Thyroid gland (tissue), 4 donors: ENCODE measurements at regions not wholly inside any gene's neighbourhood (a gene's known extent, or its start where the extent isn't known, plus 50 kb on each side); places are given as distances from the start of the nearest gene placed in this dataset.

Source experiments
- CTCF ChIP-seq, 6 experiments: fragments of 200-600 bp in 3 of 6; fragments of 450-650 bp in 3 of 6; sonication (generic) in 3 of 6; IDR thresholded peaks; one replicate each; pipeline ENCODE4 v1.5.1; 2016 to 2019; ENCODE audit warnings: antibody characterized with exemption in 6 of 6, mild to moderate bottlenecking in 2 of 6, inconsistent platforms in 1 of 6, moderate library complexity in 1 of 6
- POLR2A ChIP-seq, 2 donors: fragments of 450-650 bp; IDR thresholded peaks; one replicate each; pipeline ENCODE4 v1.6.1; 2017; ENCODE audit warnings: antibody characterized with exemption in 2 of 2, mild to moderate bottlenecking in 2 of 2, moderate library complexity in 1 of 2

- TF ChIP-seq POLR2A (IDR thresholded peaks at IDR 0.05) (no peak), CTCF (IDR thresholded peaks at IDR 0.05) (no peak)
Measured at GRCh38 chr3:18797378-18797777, 350.9 kb upstream of the KCNH8 start.
